ENCODE measurements at regions not wholly inside any gene's neighbourhood (a gene's known extent, or its start where the extent isn't known, plus 50 kb on each side); places are given as distances from the start of the nearest gene placed in this dataset.

DNA sequence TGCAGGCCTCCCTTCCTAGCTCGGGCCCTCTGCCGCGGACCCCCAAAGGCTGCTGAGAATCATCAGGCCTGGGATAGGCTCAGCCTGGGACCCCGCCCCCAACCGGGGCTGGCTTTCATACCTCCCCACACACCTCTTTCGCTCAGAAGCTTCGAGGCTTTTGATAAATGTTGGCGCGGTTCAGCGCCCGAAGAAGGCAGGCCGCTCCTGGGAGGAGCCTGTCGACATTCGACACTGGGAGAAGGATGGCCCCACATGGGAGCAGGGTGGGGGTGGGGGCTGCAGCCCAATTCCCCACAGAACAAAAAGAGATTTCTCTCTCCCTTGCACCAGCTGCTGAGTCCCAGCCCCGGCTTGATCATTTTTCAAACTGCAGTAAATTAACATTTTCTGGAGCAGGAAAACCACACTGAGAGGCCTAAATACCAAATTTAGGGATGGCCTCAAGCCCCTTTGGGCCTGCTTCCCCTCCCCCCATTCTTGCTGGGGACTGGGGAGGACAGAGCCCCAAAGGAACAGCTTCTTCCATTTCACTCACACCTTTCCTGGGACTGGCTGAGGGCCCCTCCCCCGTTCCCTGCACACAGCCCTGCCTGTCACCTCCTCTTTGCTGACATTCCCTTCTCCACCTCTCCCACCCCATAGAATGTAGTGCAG lies 112.9 kb upstream of the PJA1 start:
- Histone ChIP-seq H4K20me1 (ENCODE audit: insufficient read depth) (no peaks in the 10 kb centered on the region), H3K36me3 (ENCODE audit: insufficient read depth, low read length) (no peaks in the 10 kb centered on the region), H3F3A (ENCODE audit: insufficient read depth, low read length, poor library complexity, severe bottlenecking) (no peaks in the 10 kb centered on the region), H2AFZ (ENCODE audit: low read depth, low read length) (peak overlapping the region; percentile 14), H3K79me2 (replicated peaks; ENCODE audit: insufficient read depth, low read length) (no peaks in the 10 kb centered on the region), H3K9me2 (ENCODE audit: insufficient read depth, low read length) (no peaks in the 10 kb centered on the region), H3K27ac (ENCODE audit: low read length) (no peak overlapping the region), H3K27me3 (ENCODE audit: insufficient read depth, low read depth, low read length) (no peaks in the 10 kb centered on the region), H3K9ac (ENCODE audit: low read length) (peak overlapping the region; percentile 12), H3K9me3 (ENCODE audit: low read length) (no peaks in the 10 kb centered on the region), H3K4me2 (ENCODE audit: low read length) (no peak overlapping the region), H3K4me3 (ENCODE audit: low read length) (no peak overlapping the region)
- no peak for TF ChIP-seq EZH2 (IDR thresholded peaks at IDR 0.05; ENCODE audit: borderline replicate concordance, insufficient read depth, low read length, poor library complexity, severe bottlenecking)
- TF ChIP-seq POLR2AphosphoS5 (IDR thresholded peaks at IDR 0.05), result no peak
- no peak for TF ChIP-seq RAD21 (conservative IDR thresholded peaks at IDR 0.05)
- TF ChIP-seq, protein P1, sequence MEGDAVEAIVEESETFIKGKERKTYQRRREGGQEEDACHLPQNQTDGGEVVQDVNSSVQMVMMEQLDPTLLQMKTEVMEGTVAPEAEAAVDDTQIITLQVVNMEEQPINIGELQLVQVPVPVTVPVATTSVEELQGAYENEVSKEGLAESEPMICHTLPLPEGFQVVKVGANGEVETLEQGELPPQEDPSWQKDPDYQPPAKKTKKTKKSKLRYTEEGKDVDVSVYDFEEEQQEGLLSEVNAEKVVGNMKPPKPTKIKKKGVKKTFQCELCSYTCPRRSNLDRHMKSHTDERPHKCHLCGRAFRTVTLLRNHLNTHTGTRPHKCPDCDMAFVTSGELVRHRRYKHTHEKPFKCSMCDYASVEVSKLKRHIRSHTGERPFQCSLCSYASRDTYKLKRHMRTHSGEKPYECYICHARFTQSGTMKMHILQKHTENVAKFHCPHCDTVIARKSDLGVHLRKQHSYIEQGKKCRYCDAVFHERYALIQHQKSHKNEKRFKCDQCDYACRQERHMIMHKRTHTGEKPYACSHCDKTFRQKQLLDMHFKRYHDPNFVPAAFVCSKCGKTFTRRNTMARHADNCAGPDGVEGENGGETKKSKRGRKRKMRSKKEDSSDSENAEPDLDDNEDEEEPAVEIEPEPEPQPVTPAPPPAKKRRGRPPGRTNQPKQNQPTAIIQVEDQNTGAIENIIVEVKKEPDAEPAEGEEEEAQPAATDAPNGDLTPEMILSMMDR (IDR thresholded peaks at IDR 0.05; ENCODE audit: poor library complexity, severe bottlenecking), result no peak
- TF ChIP-seq, protein P2, sequence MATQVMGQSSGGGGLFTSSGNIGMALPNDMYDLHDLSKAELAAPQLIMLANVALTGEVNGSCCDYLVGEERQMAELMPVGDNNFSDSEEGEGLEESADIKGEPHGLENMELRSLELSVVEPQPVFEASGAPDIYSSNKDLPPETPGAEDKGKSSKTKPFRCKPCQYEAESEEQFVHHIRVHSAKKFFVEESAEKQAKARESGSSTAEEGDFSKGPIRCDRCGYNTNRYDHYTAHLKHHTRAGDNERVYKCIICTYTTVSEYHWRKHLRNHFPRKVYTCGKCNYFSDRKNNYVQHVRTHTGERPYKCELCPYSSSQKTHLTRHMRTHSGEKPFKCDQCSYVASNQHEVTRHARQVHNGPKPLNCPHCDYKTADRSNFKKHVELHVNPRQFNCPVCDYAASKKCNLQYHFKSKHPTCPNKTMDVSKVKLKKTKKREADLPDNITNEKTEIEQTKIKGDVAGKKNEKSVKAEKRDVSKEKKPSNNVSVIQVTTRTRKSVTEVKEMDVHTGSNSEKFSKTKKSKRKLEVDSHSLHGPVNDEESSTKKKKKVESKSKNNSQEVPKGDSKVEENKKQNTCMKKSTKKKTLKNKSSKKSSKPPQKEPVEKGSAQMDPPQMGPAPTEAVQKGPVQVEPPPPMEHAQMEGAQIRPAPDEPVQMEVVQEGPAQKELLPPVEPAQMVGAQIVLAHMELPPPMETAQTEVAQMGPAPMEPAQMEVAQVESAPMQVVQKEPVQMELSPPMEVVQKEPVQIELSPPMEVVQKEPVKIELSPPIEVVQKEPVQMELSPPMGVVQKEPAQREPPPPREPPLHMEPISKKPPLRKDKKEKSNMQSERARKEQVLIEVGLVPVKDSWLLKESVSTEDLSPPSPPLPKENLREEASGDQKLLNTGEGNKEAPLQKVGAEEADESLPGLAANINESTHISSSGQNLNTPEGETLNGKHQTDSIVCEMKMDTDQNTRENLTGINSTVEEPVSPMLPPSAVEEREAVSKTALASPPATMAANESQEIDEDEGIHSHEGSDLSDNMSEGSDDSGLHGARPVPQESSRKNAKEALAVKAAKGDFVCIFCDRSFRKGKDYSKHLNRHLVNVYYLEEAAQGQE (IDR thresholded peaks at IDR 0.05; ENCODE audit: borderline replicate concordance), result no peak
- TF ChIP-seq TAF1 (IDR thresholded peaks at IDR 0.05; ENCODE audit: low read depth), result no peak
- TF ChIP-seq SMC3 (conservative IDR thresholded peaks at IDR 0.05; ENCODE audit: poor library complexity), result no peak
- no peak for TF ChIP-seq MXI1 (conservative IDR thresholded peaks at IDR 0.05; ENCODE audit: poor library complexity, severe bottlenecking)
- TF ChIP-seq EP300 (conservative IDR thresholded peaks at IDR 0.05; ENCODE audit: poor library complexity, severe bottlenecking), result no peak

DNA sequence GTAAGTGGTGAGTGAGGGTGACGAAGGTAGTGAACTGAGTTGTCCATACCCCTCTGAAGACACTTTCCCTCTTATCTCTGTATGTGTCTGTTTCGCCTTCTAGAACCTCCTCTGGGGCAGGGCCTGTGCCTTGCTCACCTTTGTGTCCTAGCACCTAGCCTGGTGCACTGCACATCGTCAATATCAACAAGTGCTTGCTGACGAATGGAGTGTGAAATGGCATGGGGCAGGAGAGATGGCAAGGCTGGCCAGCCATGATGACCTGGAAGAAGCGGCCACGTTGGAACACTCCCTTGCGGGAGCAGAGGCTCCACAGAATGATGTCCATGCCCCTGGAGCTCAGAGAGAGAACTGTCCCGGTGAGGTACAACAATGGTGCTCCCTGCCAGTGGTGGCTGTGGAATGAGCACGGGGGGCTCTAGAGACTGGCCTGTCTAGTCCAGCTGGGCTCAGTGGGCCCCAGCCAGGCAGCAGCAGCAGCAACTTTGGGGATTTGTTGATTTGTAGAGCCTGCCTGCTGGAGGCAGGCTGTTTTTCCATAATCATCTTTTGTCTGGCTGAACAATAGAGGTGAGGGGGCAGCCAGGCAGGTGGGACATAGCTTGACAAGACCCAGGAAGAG lies 112.2 kb upstream of the PJA1 start:
- no peaks in the 10 kb centered on the region for H4K20me1 ChIP-seq (ENCODE audit: insufficient read depth)
- TF ChIP-seq, protein P1 (IDR thresholded peaks at IDR 0.05; ENCODE audit: poor library complexity, severe bottlenecking), result no peak
- no peak for TF ChIP-seq TAF1 (IDR thresholded peaks at IDR 0.05; ENCODE audit: low read depth)
- TF ChIP-seq RAD21 (conservative IDR thresholded peaks at IDR 0.05), result no peak
- TF ChIP-seq MXI1 (conservative IDR thresholded peaks at IDR 0.05; ENCODE audit: poor library complexity, severe bottlenecking), result no peak
- TF ChIP-seq, protein P2 (IDR thresholded peaks at IDR 0.05; ENCODE audit: borderline replicate concordance), result no peak
- no peak for TF ChIP-seq POLR2AphosphoS5 (IDR thresholded peaks at IDR 0.05)
- no peak for TF ChIP-seq EP300 (conservative IDR thresholded peaks at IDR 0.05; ENCODE audit: poor library complexity, severe bottlenecking)
- TF ChIP-seq EZH2 (IDR thresholded peaks at IDR 0.05; ENCODE audit: borderline replicate concordance, insufficient read depth, low read length, poor library complexity, severe bottlenecking), result no peak
- TF ChIP-seq SMC3 (conservative IDR thresholded peaks at IDR 0.05; ENCODE audit: poor library complexity), result no peak
- no peaks in the 10 kb centered on the region for H3F3A ChIP-seq (ENCODE audit: insufficient read depth, low read length, poor library complexity, severe bottlenecking)
- H3K4me2 ChIP-seq (ENCODE audit: low read length), result no peak overlapping the region
- H3K9me2 ChIP-seq (ENCODE audit: insufficient read depth, low read length), result no peaks in the 10 kb centered on the region
- H3K79me2 ChIP-seq (replicated peaks; ENCODE audit: insufficient read depth, low read length), result no peaks in the 10 kb centered on the region
- H3K27ac ChIP-seq (ENCODE audit: low read length), result no peak overlapping the region
- H3K9me3 ChIP-seq (ENCODE audit: low read length), result no peaks in the 10 kb centered on the region
- peak overlapping the region; percentile 14 for H2AFZ ChIP-seq (ENCODE audit: low read depth, low read length)
- H3K9ac ChIP-seq (ENCODE audit: low read length), result peak overlapping the region; percentile 12
- H3K27me3 ChIP-seq (ENCODE audit: insufficient read depth, low read depth, low read length), result no peaks in the 10 kb centered on the region
- H3K4me3 ChIP-seq (ENCODE audit: low read length), result no peak overlapping the region
- no peaks in the 10 kb centered on the region for H3K36me3 ChIP-seq (ENCODE audit: insufficient read depth, low read length)
